ENCODE measurements at regions not wholly inside any gene's neighbourhood (a gene's known extent, or its start where the extent isn't known, plus 50 kb on each side); places are given as distances from the start of the nearest gene placed in this dataset.

DNA sequence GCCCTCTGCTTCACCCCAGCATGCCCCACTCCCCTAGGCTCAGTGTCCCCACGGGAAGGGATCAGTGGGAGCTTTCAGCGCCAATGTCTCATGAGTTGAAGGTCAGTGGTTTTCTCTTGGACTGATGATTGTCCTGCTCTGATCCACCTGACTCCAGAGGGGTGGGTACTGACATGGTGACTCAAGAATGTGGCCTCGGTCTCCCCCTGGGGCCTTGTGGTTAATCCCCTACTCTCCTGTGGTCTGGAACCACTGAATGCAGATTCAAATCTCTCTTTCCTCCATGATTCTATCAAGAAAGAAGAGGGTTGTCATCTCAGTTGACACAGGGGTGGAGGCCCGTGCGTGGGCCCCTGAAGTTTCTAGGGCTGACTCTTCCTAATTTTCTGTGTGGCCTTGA, 176.9 kb downstream of the RPS24 start:
- H3K79me2 ChIP-seq (ENCODE audit: low read depth) = no peaks in the 10 kb centered on the region
- ChIA-PET POLR2A (ENCODE audit: unreplicated experiment) (no interaction called here), CTCF (no interaction called here)
- H4K20me1 ChIP-seq (ENCODE audit: insufficient read depth) = no peaks in the 10 kb centered on the region
- H3K4me2 ChIP-seq = no peak overlapping the region
- no peaks in the 10 kb centered on the region for H3F3A ChIP-seq (ENCODE audit: insufficient read depth, low read depth)
- no peak overlapping the region for H2AFZ ChIP-seq
- no peaks in the 10 kb centered on the region for H3K4me1 ChIP-seq (replicated peaks; ENCODE audit: insufficient read depth)
- no peaks in the 10 kb centered on the region for H3K36me3 ChIP-seq (ENCODE audit: low read depth)
- no peak overlapping the region for H3K27ac ChIP-seq
- no peak for TF ChIP-seq EZH2 (IDR thresholded peaks at IDR 0.05; ENCODE audit: low read depth)
- TF ChIP-seq CTCF (conservative IDR thresholded peaks at IDR 0.05) = no peak
- no peak overlapping the region for H3K4me3 ChIP-seq
- intact Hi-C loops (cut with micrococcal nuclease; ENCODE audit: unreplicated experiment) = loop anchor here (10.0 kb wide), 1 partner anchor 864 kb away; no protein-coding TSS in a partner anchor
- no peaks in the 10 kb centered on the region for H3K9me3 ChIP-seq (ENCODE audit: insufficient read depth, low read depth)
- H3K9me2 ChIP-seq (ENCODE audit: insufficient read depth) = no peaks in the 10 kb centered on the region
- H3K27me3 ChIP-seq (ENCODE audit: insufficient read depth, low read depth) = peaks cover 24% of the 10 kb centered on the region
- no peak for DNase-seq
- BruUV-seq (replicated peaks) = no TSS peak

DNA sequence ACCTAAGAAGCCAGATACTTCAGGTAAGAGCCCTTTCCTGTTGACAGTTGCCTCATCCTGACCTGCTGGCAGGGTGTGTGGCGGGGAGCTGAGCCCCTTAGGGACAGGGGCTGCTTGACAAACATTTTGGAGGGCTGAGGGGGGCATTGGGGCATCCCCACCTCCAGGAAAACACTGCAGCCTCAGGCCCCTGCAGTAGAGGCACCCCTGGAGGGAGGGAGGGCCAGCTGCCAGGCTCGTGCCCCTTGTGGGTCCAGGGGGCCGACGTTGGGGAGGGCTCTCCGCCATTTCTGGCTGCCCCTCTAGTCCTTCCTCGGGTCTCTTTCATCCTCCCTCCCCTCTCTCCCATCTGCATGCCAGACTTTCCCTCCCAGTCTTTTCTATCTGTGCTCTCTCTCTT, 177.3 kb downstream of the RPS24 start:
- Histone ChIP-seq H3K4me1 (replicated peaks; ENCODE audit: insufficient read depth) (no peaks in the 10 kb centered on the region), H3K27ac (no peak overlapping the region), H3K79me2 (ENCODE audit: low read depth) (no peaks in the 10 kb centered on the region), H2AFZ (no peak overlapping the region), H4K20me1 (ENCODE audit: insufficient read depth) (no peaks in the 10 kb centered on the region), H3K9me3 (ENCODE audit: insufficient read depth, low read depth) (no peaks in the 10 kb centered on the region), H3K36me3 (ENCODE audit: low read depth) (no peaks in the 10 kb centered on the region), H3K4me2 (no peak overlapping the region), H3K27me3 (ENCODE audit: insufficient read depth, low read depth) (peaks cover 28% of the 10 kb centered on the region), H3K9me2 (ENCODE audit: insufficient read depth) (no peaks in the 10 kb centered on the region), H3K4me3 (no peak overlapping the region), H3F3A (ENCODE audit: insufficient read depth, low read depth) (no peaks in the 10 kb centered on the region)
- ChIA-PET CTCF (no interaction called here), POLR2A (ENCODE audit: unreplicated experiment) (no interaction called here)
- DNase-seq = no peak
- no peak for TF ChIP-seq EZH2 (IDR thresholded peaks at IDR 0.05; ENCODE audit: low read depth)
- no peak for TF ChIP-seq CTCF (conservative IDR thresholded peaks at IDR 0.05)
- BruUV-seq (replicated peaks) = no TSS peak
- intact Hi-C loops (cut with micrococcal nuclease; ENCODE audit: unreplicated experiment) = loop anchor here (1.0 to 10.0 kb wide), 2 partner anchors 864 to 984 kb away; no protein-coding TSS in a partner anchor

DNA sequence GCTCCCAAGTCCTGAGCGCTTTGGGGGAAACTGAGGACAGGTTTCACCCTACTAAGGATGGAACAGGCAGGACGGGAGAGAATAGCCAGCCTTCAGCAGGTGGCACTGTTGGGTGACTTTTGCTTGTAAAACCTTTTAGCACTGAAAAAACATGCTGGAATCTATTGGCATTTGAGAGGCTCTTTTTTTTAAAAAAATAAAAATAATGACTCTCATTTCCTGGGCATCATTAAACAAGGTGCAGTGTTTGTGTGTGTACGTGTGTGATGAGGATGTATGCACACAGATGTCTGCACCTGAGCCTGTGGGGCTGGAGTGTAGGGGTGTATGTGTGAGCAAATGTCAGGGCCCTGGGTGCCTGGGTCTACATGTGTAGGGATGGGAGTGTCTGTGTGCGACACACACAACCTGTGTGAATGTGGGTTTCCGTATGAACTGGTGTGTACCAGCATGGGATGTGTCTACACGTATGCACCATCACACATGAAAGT, 177.9 kb downstream of the RPS24 start:
- Histone ChIP-seq H4K20me1 (ENCODE audit: insufficient read depth) (no peaks in the 10 kb centered on the region), H3K27ac (no peak overlapping the region), H3K4me3 (no peak overlapping the region), H3K4me1 (replicated peaks; ENCODE audit: insufficient read depth) (no peaks in the 10 kb centered on the region), H3K9me3 (ENCODE audit: insufficient read depth, low read depth) (no peaks in the 10 kb centered on the region), H3K4me2 (no peak overlapping the region), H3K79me2 (ENCODE audit: low read depth) (no peaks in the 10 kb centered on the region), H2AFZ (no peak overlapping the region), H3K36me3 (ENCODE audit: low read depth) (no peaks in the 10 kb centered on the region), H3K27me3 (ENCODE audit: insufficient read depth, low read depth) (peaks cover 32% of the 10 kb centered on the region), H3F3A (ENCODE audit: insufficient read depth, low read depth) (no peaks in the 10 kb centered on the region), H3K9me2 (ENCODE audit: insufficient read depth) (no peaks in the 10 kb centered on the region)
- ChIA-PET CTCF (no interaction called here), POLR2A (ENCODE audit: unreplicated experiment) (no interaction called here)
- DNase-seq = peak in 1 of 2 experiments; percentile 41
- no TSS peak for BruUV-seq (replicated peaks)
- intact Hi-C loops (cut with micrococcal nuclease; ENCODE audit: unreplicated experiment) = loop anchor here (1.0 to 10.0 kb wide), 3 partner anchors 445 to 984 kb away; no protein-coding TSS in a partner anchor
- TF ChIP-seq CTCF (conservative IDR thresholded peaks at IDR 0.05) (peak; percentile 84), EZH2 (IDR thresholded peaks at IDR 0.05; ENCODE audit: low read depth) (no peak)

All from PC-9 (cell line).